ENCODE measurements at regions not wholly inside any gene's neighbourhood (a gene's known extent, or its start where the extent isn't known, plus 50 kb on each side); places are given as distances from the start of the nearest gene placed in this dataset.
"Not testable (repeated sequence)": the region's sequence is repeated elsewhere in the genome, so short reads cannot be mapped to it uniquely, and the experiment has no call there.

DNA sequence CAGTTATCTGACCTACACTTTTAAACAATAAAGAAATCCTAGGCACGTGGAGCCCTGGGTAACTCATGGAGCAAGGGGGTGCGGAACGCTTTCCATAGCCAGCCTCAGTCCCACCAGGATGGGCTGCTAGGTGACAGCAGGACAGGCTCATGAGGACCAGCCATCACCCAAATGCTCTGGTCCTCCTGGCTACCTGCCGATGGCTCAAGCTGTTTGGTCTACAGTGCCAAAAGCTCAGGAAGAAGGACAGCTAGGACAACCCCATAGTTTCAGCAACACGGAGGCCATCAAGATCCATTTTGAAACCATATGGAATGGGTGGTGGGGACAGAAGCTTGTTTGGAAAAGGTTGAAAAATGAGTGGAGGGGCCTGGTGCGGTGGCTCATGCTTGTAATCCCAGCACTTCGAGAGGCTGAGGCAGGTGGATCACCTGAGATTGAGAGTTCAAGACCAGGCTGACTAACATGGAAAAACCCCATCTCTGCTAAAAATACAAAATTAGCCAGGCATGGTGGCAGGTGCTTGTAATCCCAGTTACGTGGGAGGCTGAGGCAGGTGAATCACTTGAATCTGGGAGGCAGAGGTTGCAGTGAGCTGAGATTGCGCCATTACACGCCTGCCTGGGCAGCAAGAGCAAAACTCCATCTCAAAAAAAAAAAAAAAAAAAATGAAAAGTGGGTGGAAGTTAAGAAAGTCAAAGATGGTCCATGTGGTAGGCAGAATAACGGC lies 93.7 kb upstream of the ALDH3B2 start:
- DNase-seq (ENCODE audit: low spot score) = not testable (repeated sequence)

DNA sequence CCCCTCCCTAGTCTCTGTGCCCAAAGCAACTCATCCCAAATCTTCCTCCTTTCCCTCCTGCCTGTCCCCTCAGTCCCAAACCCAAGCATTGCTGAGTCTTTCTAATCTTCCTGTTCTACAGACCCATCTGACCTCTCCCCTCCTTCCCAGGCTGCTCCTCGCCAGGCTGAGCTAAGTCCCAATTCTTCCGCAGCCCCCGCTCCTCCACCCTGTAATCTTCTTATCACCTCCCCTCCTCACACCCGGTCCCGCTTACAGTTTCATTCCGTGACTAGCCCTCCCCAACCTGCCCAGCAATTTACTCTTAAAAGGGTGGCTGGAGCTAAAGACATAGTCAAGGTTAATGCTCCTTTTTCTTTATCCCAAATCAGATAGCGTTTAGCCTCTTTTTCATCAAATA lies 86.8 kb upstream of the ALDH3B2 start:
- not testable (repeated sequence) for DNase-seq (ENCODE audit: low spot score)

DNA sequence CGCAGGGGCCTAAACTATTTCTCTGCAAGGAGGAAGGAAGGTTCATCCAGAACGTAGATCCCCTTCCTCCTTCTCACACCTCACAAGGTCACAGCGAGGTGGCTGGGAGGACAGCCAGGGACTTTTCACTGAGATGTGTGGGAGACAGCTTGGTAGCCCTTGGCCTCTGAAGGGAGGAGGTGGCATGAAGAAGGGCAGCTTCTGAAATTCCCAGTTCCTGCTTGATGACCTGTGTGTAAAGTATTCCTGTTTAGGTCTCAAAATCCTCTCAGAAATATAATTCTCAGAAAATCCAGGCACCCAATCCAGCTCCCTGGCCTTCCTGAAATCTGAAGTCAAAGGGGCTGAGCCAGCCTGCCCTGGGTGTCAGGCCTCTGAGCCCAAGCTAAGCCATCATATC lies 84.9 kb upstream of the ALDH3B2 start:
- not testable (repeated sequence) for DNase-seq (ENCODE audit: low spot score)

- DNase-seq (ENCODE audit: low spot score) = not testable (repeated sequence)
Measured at GRCh38 chr11:67758467-67758866, 84.0 kb upstream of the ALDH3B2 start.

DNA sequence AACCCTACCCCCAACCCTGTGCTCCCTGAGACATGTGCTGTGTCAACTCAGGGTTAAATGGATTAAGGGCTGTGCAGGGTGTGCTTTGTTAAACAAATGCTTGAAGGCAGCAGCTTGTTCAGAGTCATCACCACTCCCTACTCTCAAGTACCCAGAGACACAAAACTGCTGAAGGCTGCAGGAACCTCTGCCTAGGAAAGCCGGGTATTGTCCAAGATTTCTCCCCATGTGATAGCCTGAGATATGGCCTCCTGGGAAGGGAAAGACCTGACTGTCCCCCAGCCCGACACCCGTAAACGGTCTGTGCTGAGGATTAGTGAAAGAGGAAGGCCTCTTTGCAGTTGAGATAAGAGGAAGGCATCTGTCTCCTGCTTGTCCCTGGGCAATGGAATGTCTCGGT lies 83.6 kb upstream of the ALDH3B2 start:
- not testable (repeated sequence) for DNase-seq (ENCODE audit: low spot score)

DNA sequence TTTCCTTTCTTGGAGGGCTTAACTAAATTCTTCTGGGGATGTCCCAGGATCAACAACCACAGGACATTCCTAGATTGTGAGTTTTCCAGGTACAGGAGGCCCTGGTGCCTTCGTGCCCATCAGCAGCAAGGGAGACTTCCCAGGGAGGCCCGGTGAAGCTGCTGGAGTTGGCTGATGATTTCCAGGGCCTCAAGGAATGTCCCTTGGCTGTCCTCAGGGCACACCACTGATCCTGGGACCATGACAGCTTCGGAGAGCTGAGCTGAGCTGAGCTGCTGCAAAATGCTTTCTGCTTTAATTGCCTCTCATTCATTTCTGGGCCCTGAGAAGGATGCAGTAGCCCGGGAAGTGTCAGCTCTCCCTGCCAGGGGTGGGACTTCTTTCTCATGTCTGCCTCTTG lies 79.4 kb upstream of the ALDH3B2 start:
- not testable (repeated sequence) for DNase-seq (ENCODE audit: low spot score)

GRCh38 chr11:67745181-67745726 lies 70.8 kb upstream of the ALDH3B2 start:
- no peak for DNase-seq (ENCODE audit: low spot score)

- DNase-seq (ENCODE audit: low spot score) = not testable (repeated sequence)
Measured at GRCh38 chr11:67744231-67744630, 69.8 kb upstream of the ALDH3B2 start.

- not testable (repeated sequence) for DNase-seq (ENCODE audit: low spot score)
Measured at GRCh38 chr11:67738231-67738630, 63.8 kb upstream of the ALDH3B2 start.

GRCh38 chr11:67737562-67738080 lies 63.2 kb upstream of the ALDH3B2 start:
- DNase-seq (ENCODE audit: low spot score) = not testable (repeated sequence)

- peak; percentile 32 for DNase-seq (ENCODE audit: low spot score)
Measured at GRCh38 chr11:67732045-67732787, 57.8 kb upstream of the ALDH3B2 start.

DNA sequence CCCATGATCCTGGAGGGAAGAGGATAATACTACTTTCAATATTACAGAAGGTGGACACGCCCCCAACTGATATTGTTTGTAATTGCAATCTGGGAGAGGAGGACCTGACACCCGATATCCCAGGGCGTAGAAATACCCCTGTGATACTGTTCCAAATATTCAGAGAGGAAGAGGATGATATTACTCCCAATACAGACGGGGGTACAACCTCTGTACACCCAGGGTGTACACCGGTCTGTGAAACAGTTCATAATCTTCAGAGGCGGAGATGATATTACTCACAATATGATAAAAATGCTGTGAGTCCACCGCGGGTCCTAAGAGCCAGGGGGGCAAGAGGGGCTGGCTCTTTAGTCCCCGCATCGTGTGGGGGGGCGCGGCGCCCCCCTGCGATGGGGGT lies 57.2 kb upstream of the ALDH3B2 start:
- no peak for DNase-seq (ENCODE audit: low spot score)

DNA sequence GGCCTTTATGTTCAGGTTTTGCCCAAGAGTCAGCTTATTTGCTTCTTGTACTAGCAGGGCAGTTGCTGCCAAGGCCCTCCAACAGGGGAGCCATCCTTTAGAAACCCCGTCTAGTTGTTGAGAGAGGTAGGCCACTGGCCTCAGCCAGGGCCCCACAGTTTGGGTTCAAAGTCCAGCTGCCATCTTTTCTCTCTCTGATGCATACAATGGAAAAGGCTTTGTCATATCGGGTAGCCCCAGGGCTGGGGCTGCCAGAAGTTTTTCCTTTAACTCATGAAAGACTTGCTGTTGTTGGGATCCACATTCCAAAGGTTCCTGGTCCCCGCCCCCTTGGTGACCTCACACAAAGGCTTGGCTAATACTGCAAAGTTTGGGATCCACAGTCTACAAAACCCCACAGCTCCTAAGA lies 53.7 kb upstream of the ALDH3B2 start:
- not testable (repeated sequence) for DNase-seq (ENCODE audit: low spot score)

GRCh38 chr11:67727066-67728040 lies 52.9 kb upstream of the ALDH3B2 start:
- peak; percentile 5 for DNase-seq (ENCODE audit: low spot score)

All from CD4-positive, alpha-beta T cell treated with Interleukin-2 at 100 ng/mL for 4 hours (primary cell).